H9 (cell line): ENCODE measurements at regions not wholly inside any gene's neighbourhood (a gene's known extent, or its start where the extent isn't known, plus 50 kb on each side); places are given as distances from the start of the nearest gene placed in this dataset.

ENCODE experiments used
- DNase-seq: peaks from one replicate; pipeline ENCODE4 v3.0.0-alpha.2; 2017
- H2AFZ ChIP-seq: one replicate; pipeline ENCODE4 v1.6.1; 2013; ENCODE audit warnings: mild to moderate bottlenecking, low read length, control low read depth, moderate library complexity
- H2AK5ac ChIP-seq: 2 replicates; pipeline ENCODE4 v1.6.1; 2013; ENCODE audit warnings: low read length, control low read depth, mixed read lengths; ENCODE audit not compliant: insufficient read length
- H2BK120ac ChIP-seq: one replicate; pipeline ENCODE4 v1.6.1; 2013; ENCODE audit warnings: low read depth, mild to moderate bottlenecking, low read length, control low read depth, inconsistent platforms; ENCODE audit not compliant: poor library complexity, severe bottlenecking
- H2BK12ac ChIP-seq: 2 replicates; pipeline ENCODE4 v1.6.1; 2013; ENCODE audit warnings: low read length, control low read depth, mixed read lengths, low read depth; ENCODE audit not compliant: insufficient read length
- H2BK15ac ChIP-seq: 2 replicates; pipeline ENCODE4 v1.6.1; 2013; ENCODE audit warnings: low read depth, low read length, control low read depth
- H2BK20ac ChIP-seq: one replicate; pipeline ENCODE4 v1.6.1; 2013; ENCODE audit warnings: low read depth, mild to moderate bottlenecking, low read length, control low read depth, inconsistent platforms; ENCODE audit not compliant: poor library complexity, severe bottlenecking
- H2BK5ac ChIP-seq: 2 replicates; pipeline ENCODE4 v1.6.1; 2013; ENCODE audit warnings: low read length, control low read depth, mixed read lengths; ENCODE audit not compliant: insufficient read length
- H3K14ac ChIP-seq: 2 replicates; pipeline ENCODE4 v1.6.1; 2013; ENCODE audit warnings: low read length, control low read depth; ENCODE audit not compliant: insufficient read depth
- H3K18ac ChIP-seq: 2 replicates; pipeline ENCODE4 v1.6.1; 2013; ENCODE audit warnings: low read depth, mild to moderate bottlenecking, mixed read lengths, low read length, control low read depth; ENCODE audit not compliant: insufficient read length
- H3K23ac ChIP-seq: 2 replicates; pipeline ENCODE4 v1.6.1; 2013; ENCODE audit warnings: low read length, control low read depth, mixed read lengths, low read depth; ENCODE audit not compliant: insufficient read length
- H3K23me2 ChIP-seq: 2 replicates; pipeline ENCODE4 v1.6.1; 2013; ENCODE audit warnings: low read depth, mild to moderate bottlenecking, mixed read lengths, low read length, control low read depth; ENCODE audit not compliant: insufficient read length, poor library complexity, severe bottlenecking
- H3K27ac ChIP-seq: 2 replicates; pipeline ENCODE4 v1.5.1; 2013; ENCODE audit warnings: low read length, control low read depth, mixed read lengths, low read depth; ENCODE audit not compliant: insufficient read length
- H3K27me3 ChIP-seq: 2 replicates; pipeline ENCODE4 v1.6.1; 2013; ENCODE audit warnings: low read length, control low read depth, inconsistent platforms; ENCODE audit not compliant: insufficient read depth
- H3K4ac ChIP-seq: 2 replicates; pipeline ENCODE4 v1.6.1; 2013; ENCODE audit warnings: low read depth, mild to moderate bottlenecking, control low read depth, inconsistent platforms, low read length, moderate library complexity
- H3K4me1 ChIP-seq: 2 replicates; pipeline ENCODE4 v1.6.1; 2013; ENCODE audit warnings: low read length, control low read depth, inconsistent platforms; ENCODE audit not compliant: insufficient read depth
- H3K4me2 ChIP-seq: 2 replicates; pipeline ENCODE4 v1.6.1; 2013; ENCODE audit warnings: low read length, control low read depth, mixed read lengths; ENCODE audit not compliant: insufficient read length, insufficient read depth
- H3K56ac ChIP-seq: 2 replicates; pipeline ENCODE4 v1.6.1; 2013; ENCODE audit warnings: low read depth, mild to moderate bottlenecking, mixed read lengths, low read length, control low read depth; ENCODE audit not compliant: insufficient read length
- H3K79me1 ChIP-seq: 2 replicates; pipeline ENCODE4 v1.6.1; 2013; ENCODE audit warnings: low read depth, mild to moderate bottlenecking, moderate library complexity, low read length, control low read depth, inconsistent platforms; ENCODE audit not compliant: insufficient read depth, poor library complexity, severe bottlenecking
- H3K79me2 ChIP-seq: 2 replicates; pipeline ENCODE4 v1.6.1; 2013; ENCODE audit warnings: low read length, control low read depth, inconsistent platforms; ENCODE audit not compliant: insufficient read depth
- H3K9ac ChIP-seq: 2 replicates; pipeline ENCODE4 v1.6.1; 2013; ENCODE audit warnings: low read length, control low read depth, mixed read lengths; ENCODE audit not compliant: insufficient read length; ENCODE audit errors: extremely low read depth
- H3K9me3 ChIP-seq: one replicate; pipeline ENCODE4 v1.6.1; 2013; ENCODE audit warnings: low read depth, low read length, inconsistent platforms; ENCODE audit not compliant: control insufficient read depth
- H3T11ph ChIP-seq: one replicate; pipeline ENCODE4 v1.6.1; 2013; ENCODE audit warnings: mild to moderate bottlenecking, low read length, control low read depth, inconsistent platforms
- H4K20me1 ChIP-seq: one replicate; pipeline ENCODE4 v1.6.1; 2013; ENCODE audit not compliant: control insufficient read depth, insufficient read length, insufficient read depth
- H4K5ac ChIP-seq: 2 replicates; pipeline ENCODE4 v1.6.1; 2013; ENCODE audit warnings: low read depth, mild to moderate bottlenecking, mixed read lengths, low read length, control low read depth; ENCODE audit not compliant: insufficient read length
- H4K8ac ChIP-seq: replicated peaks from 2 replicates; pipeline ENCODE4 v1.6.1; 2013; ENCODE audit warnings: low read length, control low read depth, mixed read lengths, low read depth; ENCODE audit not compliant: insufficient read length
- H4K91ac ChIP-seq: 2 replicates; pipeline ENCODE4 v1.6.1; 2013; ENCODE audit warnings: low read depth, mild to moderate bottlenecking, moderate library complexity, mixed read lengths, low read length, control low read depth; ENCODE audit not compliant: insufficient read length
- H3K27ac Mint-ChIP-seq, 3 experiments: 2 replicates in 2 of 3; 3 replicates in 1 of 3; pipeline ENCODE4 v1.8.0; 2020 to 2021; ENCODE audit warnings: mixed read lengths in 3 of 3, mild to moderate bottlenecking in 1 of 3, moderate library complexity in 1 of 3
- H3K27me3 Mint-ChIP-seq: 2 replicates; pipeline ENCODE4 v1.8.0; 2021; ENCODE audit warnings: low read depth, mild to moderate bottlenecking, moderate library complexity, mixed read lengths
- H3K36me3 Mint-ChIP-seq, 3 experiments: 2 replicates in 2 of 3; 3 replicates in 1 of 3; pipeline ENCODE4 v1.8.0; 2020 to 2021; ENCODE audit warnings: low read depth in 3 of 3, mixed read lengths in 3 of 3; ENCODE audit not compliant: insufficient read depth in 1 of 3
- H3K4me1 Mint-ChIP-seq, 2 experiments: 2 replicates each; pipeline ENCODE4 v1.8.0; 2020; ENCODE audit warnings: mixed read lengths in 2 of 2
- H3K4me3 Mint-ChIP-seq, 2 experiments: 2 replicates in 1 of 2; 3 replicates in 1 of 2; pipeline ENCODE4 v1.8.0; 2020 to 2021; ENCODE audit warnings: mild to moderate bottlenecking in 2 of 2, mixed read lengths in 2 of 2, moderate library complexity in 1 of 2
- H3K9me3 Mint-ChIP-seq, 2 experiments: 2 replicates in 1 of 2; 3 replicates in 1 of 2; pipeline ENCODE4 v1.8.0; 2020; ENCODE audit warnings: mild to moderate bottlenecking in 2 of 2, mixed read lengths in 2 of 2, moderate library complexity in 1 of 2
- CTCF ChIP-seq: fragments of 200-600 bp; sonication (generic); conservative IDR thresholded peaks from 3 replicates; pipeline ENCODE4 v1.8.0; 2021; ENCODE audit warnings: antibody characterized with exemption, mild to moderate bottlenecking
- WGBS: extraction: QIAGEN DNeasy Blood & Tissue Kit; methylation state at CpG from one replicate; pipeline ENCODE4 v1.1.7; 2013; ENCODE audit warnings: missing lambda C conversion rate, low lambda C conversion rate, mixed read lengths; ENCODE audit not compliant: insufficient read length; ENCODE audit errors: extremely low coverage; 5-methylcytosine and 5-hydroxymethylcytosine counted together

- no peaks in the 10 kb centered on the region for H3K23me2 ChIP-seq
- H2AFZ ChIP-seq = no peak overlapping the region
- H3K9me3 ChIP-seq = no peaks in the 10 kb centered on the region
- no peak overlapping the region for H3K18ac ChIP-seq
- no peak overlapping the region for H3K56ac ChIP-seq
- H3K4me3 Mint-ChIP-seq = no peak overlapping the region
- H3K79me1 ChIP-seq = no peaks in the 10 kb centered on the region
- no peak overlapping the region for H2BK120ac ChIP-seq
- H3K36me3 Mint-ChIP-seq = no peaks in the 10 kb centered on the region; a peak in 1 of 7 replicates
- H2AK5ac ChIP-seq = no peak overlapping the region
- H4K91ac ChIP-seq = no peak overlapping the region
- no peaks in the 10 kb centered on the region; a peak in 2 of 5 replicates for H3K9me3 Mint-ChIP-seq
- H3K4me1 ChIP-seq = no peaks in the 10 kb centered on the region
- no peaks in the 10 kb centered on the region for H3K4me1 Mint-ChIP-seq
- no peak overlapping the region for H2BK12ac ChIP-seq
- H3K27me3 ChIP-seq = no peaks in the 10 kb centered on the region
- H3K14ac ChIP-seq = no peak overlapping the region
- H3K79me2 ChIP-seq = no peaks in the 10 kb centered on the region
- TF ChIP-seq CTCF = no peak
- DNase-seq = no peak
- H3K4me2 ChIP-seq = no peak overlapping the region
- H3T11ph ChIP-seq = no peak overlapping the region
- H4K20me1 ChIP-seq = no peaks in the 10 kb centered on the region
- H3K9ac ChIP-seq = no peak overlapping the region
- H3K27ac Mint-ChIP-seq = peak overlapping the region in 1 of 3 experiments; percentile 1; a peak in 1 of 7 replicates
- no peak overlapping the region for H4K5ac ChIP-seq
- H2BK15ac ChIP-seq = no peak overlapping the region
- no peak overlapping the region for H2BK5ac ChIP-seq
- H3K4ac ChIP-seq = no peak overlapping the region
- no CpG with 5 or more reads among the region's 4 CpGs for WGBS
- H4K8ac ChIP-seq = no peak overlapping the region
- H3K23ac ChIP-seq = no peak overlapping the region
- no peak overlapping the region for H3K27ac ChIP-seq
- no peak overlapping the region for H2BK20ac ChIP-seq
- no peaks in the 10 kb centered on the region for H3K27me3 Mint-ChIP-seq
Observed at GRCh38 chr1:186534401-186534800, 73.5 kb upstream of the PDC start.
